GF-D8 (cell line): ENCODE measurements at regions not wholly inside any gene's neighbourhood (a gene's known extent, or its start where the extent isn't known, plus 50 kb on each side); places are given as distances from the start of the nearest gene placed in this dataset.

Experiments used
- DNase-seq: peaks from one replicate; lab custom pipeline; 2025; lab: John Stamatoyannopoulos, UW

- no peak for DNase-seq
Measured at GRCh38 chr22:47567126-47568090, 805.0 kb downstream of the TBC1D22A start.

- DNase-seq = no peak
Measured at GRCh38 chr22:47566491-47566890, 804.0 kb downstream of the TBC1D22A start.

GRCh38 chr22:47565607-47566006, 803.2 kb downstream of the TBC1D22A start:
- no peak for DNase-seq

GRCh38 chr22:47564651-47565434, 802.4 kb downstream of the TBC1D22A start:
- DNase-seq = no peak

GRCh38 chr22:47564158-47564450, 801.7 kb downstream of the TBC1D22A start:
- DNase-seq = no peak

- no peak for DNase-seq
Measured at GRCh38 chr22:47563406-47564157, 801.1 kb downstream of the TBC1D22A start.

GRCh38 chr22:47561766-47562165, 799.3 kb downstream of the TBC1D22A start:
- DNase-seq = no peak

GRCh38 chr22:47561115-47561675, 798.7 kb downstream of the TBC1D22A start:
- no peak for DNase-seq

- no peak for DNase-seq
Measured at GRCh38 chr22:47558828-47559700, 796.6 kb downstream of the TBC1D22A start.

- DNase-seq = no peak
Measured at GRCh38 chr22:47556473-47556872, 794.0 kb downstream of the TBC1D22A start.

GRCh38 chr22:47553436-47553835, 791.0 kb downstream of the TBC1D22A start:
- no peak for DNase-seq

- no peak for DNase-seq
Measured at GRCh38 chr22:47552541-47553205, 790.2 kb downstream of the TBC1D22A start.

- no peak for DNase-seq
Measured at GRCh38 chr22:47552024-47552423, 789.6 kb downstream of the TBC1D22A start.

- DNase-seq = no peak
Measured at GRCh38 chr22:47551431-47551775, 789.0 kb downstream of the TBC1D22A start.

- no peak for DNase-seq
Measured at GRCh38 chr22:47550524-47551430, 788.3 kb downstream of the TBC1D22A start.

- no peak for DNase-seq
Measured at GRCh38 chr22:47549741-47550340, 787.4 kb downstream of the TBC1D22A start.

GRCh38 chr22:47548953-47549740, 786.7 kb downstream of the TBC1D22A start:
- no peak for DNase-seq
